NCI-H345 treated with DMSO at 0.1 percent for 48 hours (cell line): ENCODE measurements at regions not wholly inside any gene's neighbourhood (a gene's known extent, or its start where the extent isn't known, plus 50 kb on each side); places are given as distances from the start of the nearest gene placed in this dataset.

Source experiments
- DNase-seq: peaks from one replicate; lab custom pipeline; 2025; ENCODE audit not compliant: unreplicated experiment; lab: John Stamatoyannopoulos, UW

DNA sequence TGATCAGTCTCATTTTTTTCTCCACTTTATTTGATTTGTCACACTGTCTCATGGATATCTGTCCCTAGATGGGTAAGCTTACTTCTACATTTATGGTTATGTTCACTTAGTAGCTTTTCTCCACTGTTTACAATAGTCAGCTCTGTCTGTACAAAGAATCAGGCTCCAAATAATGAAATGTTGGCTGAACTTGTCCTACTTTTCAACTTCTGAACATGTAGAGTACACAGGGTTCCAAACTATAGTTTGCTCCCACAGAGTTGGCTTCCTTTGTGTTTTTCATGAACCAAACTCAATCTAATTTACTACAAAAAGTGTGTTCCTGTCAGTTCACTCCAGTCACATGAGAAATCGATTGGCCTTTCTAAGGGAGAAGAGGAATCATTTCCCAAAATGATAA is 175.0 kb downstream of the CCDC71L start:
- DNase-seq, result no peak

DNA sequence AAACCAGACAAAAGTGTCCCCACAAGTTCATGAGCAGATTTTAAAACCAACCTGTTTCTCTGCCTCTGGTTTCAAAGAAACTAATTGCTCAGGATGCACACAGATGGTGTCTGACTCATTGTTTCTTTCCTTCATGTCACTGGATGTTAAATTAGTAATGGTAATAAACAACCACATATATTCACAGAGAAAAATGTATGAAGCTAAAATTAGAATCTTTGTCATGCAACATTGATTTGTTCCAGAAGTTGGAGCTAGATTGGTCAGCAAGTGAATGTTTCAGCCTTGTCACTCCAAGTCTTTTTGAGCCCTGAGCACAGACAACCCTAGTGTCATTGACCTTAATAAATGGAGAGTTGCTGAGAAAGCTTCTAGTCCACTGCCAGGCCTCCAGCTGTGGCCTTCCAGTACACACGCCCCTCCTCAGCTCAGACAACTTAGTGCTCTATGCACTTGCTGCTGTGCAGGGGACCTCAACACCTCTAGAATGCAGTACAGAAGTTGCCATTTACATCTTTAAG is 175.9 kb downstream of the CCDC71L start:
- no peak for DNase-seq

DNA sequence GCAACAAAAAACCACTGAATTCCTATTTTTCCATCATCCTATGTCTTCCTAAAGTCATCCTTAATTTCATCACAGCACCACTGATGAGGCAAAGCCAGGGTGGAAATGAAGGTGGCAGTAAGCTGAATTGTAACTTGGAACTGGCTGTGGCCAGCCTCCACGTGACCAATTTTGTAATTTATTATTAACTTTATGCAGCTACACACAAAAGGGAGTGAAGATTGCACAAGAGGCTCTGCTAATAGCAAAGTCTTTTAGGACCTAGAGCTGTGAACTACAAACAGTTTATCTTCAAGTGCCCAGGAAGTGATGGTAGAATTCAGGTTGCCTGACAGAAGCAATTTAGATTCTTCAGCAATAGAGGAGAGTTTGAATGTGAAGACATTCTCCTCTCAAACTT is 176.4 kb downstream of the CCDC71L start:
- no peak for DNase-seq

DNA sequence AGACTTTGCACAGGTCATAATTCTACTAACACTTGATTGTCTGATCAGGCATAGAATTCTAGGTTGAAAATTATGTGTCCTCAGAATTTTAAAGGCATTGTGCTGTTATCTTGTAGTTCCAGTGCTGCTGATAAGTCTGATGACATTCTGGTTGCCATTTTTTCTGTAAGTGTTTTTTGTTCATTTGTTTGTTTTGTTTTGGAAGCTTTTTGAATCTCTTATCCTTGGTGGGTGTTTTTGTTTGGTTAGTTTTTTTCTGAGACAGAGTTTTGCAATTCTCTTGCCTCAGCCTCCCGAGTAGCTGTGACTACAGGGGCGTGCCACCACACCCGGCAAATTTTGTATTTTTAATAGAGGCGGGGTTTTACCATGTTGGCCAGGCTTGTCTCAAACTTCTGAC is 178.9 kb downstream of the CCDC71L start:
- DNase-seq, result no peak

DNA sequence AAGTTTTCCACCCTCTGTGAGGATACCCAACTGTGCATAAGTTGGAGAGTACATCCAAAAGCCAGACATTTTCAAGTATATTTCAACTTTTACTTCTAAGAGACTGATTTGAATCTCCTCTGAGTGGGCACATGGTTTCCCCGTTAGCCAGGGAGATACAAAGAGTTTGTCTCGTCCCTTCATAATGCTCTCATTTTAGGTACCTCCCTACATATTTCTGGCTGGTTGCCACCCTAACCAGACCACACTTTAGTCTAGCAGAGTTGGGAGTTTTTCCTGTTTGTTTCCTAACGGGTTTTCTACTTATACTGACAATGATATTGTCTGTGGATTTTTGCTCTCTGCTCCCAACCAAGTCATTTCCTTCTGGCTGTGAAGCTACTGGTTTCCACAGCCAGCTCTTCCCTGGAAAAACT is 180.3 kb downstream of the CCDC71L start:
- no peak for DNase-seq

DNA sequence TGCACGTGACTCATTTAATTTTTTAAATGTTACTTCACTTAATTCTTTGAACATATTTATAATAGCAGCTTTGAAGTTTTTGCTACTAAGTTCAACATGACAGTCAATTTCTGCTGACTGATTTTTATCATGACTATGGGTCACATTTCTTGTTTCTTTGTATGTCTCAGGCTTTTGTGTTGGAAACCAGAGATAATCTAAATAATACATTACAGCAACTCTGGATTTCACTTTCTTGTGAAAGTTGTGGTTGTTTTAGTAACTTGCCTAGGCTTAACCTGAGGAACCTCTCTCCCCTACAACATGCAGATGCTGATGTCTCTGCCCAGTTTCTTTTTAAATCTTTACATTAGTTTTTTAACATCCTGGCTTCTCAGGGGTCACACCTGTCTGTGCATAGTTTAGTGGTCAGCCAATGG is 180.8 kb downstream of the CCDC71L start:
- no peak for DNase-seq

DNA sequence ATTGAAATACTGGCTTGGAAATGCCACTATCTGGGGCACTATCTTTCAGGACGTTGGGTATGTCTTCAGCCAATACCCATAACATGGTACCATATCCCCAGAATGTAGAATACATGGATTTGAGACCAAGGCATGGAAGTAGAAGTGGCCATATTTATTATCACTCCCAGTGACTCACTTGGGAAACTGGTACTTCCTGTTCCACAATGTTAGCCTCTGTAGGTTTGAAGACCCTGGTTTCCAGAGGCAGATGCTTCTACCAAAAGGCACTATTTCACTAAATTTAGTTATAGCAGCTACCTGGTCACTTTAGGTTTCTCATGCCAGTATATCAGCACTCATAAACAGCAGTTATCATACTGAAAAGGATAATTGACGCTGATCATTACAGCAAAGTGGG is 184.2 kb downstream of the CCDC71L start:
- no peak for DNase-seq

DNA sequence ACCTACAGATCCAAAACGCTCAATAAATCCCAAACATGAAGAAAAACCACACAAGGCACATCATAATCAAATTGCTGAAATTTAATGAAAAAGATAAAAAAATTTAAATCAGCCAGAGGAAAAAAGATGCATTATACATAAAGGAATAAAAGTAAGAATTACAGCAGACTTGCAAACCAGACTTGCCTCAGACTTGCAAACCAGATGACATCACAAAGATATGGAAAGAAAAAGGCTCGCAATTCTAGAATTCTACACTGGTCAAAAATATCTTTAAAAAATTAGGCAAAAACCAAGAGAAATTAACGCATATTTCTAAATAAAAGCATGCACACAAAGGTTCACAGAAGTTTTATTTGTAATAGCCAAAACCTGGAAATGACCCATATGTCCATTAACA is 188.0 kb upstream of the NAMPT start:
- no peak for DNase-seq

DNA sequence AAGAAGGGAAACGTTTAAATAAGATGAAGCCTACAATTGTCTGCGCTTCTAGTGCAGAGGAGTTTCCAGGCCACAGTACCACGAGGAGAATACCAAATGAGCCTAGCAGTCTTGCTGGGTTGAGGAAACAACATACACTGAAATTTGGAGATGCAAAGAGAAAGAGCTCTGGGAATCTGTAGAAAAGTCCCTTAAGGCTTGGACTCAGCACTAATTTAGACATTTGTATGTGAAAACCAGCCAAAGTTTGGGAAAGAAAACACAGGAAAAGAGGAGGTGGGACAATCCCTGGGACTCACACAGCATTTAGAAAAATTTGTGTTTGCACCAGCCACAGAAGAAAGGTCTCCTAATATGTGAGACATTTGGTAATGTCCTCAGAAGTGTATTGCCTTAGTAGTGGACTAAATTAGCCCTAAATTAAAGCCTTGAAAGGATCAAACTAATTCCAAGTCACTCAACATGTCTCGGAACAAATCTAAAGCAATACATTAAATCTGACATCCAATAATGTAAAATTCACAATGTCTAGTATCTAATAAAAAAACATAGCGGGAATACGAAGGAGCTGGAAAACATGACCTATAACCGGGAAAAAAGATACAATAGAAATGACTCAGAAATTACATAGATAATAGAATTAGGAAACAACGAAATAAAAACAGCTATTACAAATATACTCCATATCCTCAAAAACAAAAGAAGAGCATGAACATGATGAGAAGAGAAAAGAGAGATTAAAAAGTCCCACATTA is 187.1 kb upstream of the NAMPT start:
- DNase-seq, result no peak

DNA sequence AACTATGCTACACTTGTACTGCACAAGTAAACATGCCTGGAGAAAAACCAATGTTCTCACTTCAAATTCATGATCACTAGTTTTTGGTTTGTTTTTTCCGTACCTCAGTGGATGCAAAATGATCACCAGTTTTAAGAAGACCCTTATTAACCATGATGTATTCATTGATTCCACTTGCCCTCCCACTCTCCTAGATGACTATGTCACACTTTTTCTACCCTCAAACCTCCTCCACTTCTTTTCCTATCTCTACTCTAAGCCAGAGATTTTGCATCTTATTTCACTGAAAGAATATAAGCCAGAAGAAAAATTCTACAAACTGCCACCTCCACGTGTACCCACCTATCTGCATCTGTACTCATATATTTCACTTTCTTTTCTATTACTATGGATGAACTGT is 186.2 kb upstream of the NAMPT start:
- no peak for DNase-seq

DNA sequence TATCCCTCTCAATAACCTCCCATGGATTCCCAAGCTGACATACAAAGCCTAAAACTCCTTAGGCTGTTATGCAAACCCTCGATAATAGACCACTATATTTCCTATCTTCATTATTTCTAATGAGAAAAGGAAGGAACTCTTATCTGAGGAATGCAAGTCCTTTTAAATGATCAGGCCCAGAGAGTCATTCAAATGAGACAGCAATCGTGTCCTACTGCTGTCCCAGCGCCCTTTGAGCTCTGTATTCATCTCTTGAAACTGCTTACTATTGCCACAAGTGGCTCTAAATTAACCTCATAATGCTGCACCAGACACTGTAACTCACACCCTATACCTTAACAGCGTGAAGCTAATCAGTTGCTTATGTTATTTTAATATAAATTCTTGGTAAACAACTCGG is 182.1 kb upstream of the NAMPT start:
- no peak for DNase-seq

DNA sequence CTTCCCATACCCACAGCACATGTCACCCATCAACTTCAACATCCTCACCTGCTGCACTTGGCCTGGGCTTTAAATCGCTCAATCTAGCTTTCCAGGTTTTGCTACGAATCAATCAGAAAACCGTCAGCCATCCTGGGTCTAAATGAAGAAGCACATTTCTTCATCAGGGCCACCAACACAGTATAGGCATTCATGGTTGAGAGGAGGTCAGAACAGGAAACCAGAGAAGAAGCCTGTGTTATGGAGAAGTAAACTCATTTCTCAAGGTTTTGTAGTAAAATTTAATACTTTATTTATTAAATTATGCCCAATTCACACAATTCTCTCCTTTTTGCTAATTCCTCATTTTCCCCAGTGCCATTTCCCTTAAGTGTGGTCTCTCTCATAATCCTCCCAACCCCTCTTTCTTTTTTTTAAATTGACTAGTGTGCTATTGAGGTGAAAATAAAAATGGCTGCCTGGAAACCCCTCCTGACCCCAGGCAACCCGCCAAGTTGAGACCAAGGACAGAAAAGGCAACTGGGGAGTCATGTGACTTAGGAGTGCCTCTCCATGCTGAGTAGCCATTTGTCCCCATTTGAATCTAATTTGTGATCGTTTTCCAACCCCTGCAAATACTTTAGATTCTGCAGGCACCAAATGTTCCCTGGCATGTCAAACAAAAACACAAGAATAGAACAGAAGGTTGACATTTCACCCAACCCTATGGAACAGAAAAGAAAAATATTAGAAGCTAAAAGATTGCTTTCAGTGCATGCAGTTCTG is 181.1 kb upstream of the NAMPT start:
- DNase-seq, result no peak

DNA sequence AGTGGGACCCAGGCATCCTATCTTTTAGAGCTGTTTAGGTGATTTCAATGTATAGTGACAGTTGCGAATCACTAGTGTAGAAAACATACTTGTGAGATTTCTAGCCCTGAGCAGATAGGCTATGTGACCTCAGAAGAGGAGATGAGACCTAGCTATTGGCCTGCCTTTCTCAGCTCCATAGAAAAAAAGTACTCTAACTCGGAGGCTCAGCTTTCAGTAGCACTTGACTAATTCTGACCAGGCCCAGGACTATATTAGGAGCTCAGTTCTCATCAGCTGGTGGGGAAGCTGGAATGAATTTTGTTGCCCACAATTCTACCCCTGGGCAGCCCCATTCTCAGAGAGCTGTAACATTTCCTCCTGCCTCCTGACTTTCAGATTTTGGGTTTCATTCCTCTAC is 179.9 kb upstream of the NAMPT start:
- no peak for DNase-seq

DNA sequence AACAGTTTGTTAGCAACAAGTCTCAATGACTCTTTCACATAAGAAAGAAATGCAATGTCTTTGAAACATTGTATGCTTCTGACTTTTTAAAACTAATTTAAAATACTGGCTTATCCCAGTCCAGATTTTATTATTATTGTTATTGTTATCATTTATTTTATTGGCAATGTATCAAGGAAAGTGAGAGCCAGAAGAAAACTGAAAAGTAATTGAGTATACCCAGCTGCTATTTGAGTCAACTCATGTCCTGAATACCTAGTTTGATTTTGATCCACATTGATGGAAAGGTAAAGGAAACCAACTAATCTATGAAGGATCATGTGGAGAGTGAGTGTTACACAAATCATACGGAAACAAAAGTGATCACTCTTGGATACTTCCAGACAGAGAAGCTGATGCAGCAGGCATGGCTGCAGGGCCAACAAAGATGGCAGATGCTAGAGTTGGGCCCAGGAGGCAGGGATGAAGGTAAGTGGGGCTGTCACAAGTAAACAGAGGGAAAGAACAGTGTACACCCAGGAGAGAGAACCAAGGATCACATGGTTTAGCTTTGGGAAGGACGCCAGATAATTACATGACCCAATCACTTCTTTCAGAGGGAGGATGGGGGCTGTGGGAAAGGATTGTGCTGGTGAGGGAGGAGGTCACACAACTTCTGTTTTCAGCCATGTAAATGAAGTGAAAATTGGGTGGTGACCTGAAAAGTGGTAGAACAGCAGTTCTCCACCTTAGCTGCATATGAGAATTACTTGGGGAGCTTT is 179.2 kb upstream of the NAMPT start:
- no peak for DNase-seq

DNA sequence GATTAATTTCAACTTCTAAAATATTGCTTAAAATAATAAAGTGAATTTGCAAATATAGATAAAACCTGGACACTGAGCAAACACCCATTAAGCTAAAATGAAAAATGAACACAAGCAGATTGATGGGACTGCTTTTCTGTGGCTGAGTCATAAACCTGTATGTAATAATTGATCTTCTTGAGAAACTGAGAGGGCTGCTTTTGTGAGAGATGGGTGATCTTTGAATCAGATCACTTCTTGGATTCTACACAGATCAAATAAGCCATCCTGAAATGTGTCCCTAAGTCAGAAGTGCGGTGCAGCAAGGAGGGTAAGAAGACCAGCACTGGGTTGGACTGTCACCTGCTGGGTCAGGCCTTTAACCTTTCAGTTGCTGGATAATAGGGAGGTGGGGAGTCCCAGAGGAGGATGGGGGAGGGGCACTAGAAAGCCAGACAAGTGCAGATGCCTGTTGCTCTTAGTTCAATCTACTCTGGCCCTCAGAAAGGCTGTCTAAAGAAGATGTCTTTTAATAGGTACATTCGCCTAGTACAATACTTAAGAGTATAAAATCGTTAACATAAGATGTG is 178.2 kb upstream of the NAMPT start:
- DNase-seq, result no peak

DNA sequence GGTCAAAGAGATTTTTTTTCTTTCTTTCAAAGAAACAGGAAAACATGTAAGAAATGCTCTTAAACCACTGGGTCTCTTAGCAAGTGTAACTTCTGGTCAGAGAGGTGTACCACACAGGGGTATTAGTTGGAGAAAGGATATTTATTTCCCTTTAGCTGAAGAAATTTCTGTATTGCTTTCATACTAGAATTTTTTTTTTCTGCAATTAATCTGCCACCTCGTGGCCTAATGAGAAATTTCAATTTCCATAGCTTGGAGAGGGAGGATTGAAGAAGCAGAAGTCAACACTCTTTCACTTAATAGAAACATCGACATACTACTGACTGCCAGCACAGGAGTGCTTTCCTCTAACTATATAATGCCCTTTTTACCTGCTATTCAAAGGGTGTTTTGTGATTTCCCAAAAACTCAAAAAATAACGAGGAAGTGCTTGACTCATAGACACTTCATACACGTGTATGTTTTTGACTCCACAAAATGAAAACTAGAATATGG is 177.6 kb upstream of the NAMPT start:
- peak; percentile 12 for DNase-seq

DNA sequence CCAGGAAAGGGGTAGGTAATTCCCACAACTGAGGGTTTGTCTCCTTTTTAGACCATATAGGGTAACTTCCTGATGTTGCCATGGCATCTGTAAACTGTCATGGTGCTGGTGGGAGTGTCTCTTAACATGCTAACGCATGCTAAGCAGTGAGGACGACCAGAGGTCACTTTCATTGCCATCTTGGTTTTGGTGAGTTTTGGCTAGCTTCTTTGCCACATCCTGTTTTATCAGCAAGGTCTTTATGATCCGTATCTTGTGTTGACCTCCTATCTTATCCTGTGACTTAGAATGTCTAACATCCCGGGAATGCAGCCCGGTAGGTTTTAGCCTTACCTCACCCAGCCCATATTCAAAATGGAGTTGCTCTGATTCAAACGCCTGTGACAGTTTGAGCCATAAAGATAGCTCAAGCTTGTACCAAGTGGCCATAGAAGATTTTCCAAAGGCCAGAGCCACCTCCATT is 176.0 kb upstream of the NAMPT start:
- no peak for DNase-seq

DNA sequence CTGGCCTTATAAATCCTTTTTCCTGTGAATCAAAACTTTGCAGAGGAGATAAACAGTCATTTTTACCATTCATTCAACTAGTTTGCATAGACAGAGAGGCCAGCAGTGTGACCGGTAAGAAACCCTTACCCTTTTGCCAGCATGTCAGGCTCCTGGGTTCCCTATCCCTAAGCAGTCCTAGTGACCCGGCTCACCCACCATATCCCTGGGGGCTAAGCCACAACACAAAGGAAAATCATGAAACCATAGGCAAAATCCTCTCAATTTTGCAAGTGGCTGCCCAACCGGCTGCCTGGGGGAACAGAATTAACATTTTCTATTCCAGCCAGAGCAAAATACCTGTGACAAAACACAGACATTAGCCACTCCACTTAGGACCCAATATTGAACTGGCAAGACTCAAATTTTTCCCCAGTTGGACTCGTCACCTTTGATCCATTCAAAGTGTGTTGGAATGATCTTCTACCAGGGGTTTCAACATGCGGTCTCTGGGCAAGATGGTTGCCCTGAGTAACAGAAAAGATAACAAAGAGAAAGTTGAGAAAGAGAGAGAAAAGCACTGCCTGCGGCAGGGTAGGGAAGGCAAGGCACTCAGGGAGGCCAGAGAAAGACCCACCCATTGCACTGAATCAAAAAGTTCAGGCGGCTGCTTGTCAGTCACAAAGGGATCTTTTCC is 174.8 kb upstream of the NAMPT start:
- DNase-seq, result no peak

DNA sequence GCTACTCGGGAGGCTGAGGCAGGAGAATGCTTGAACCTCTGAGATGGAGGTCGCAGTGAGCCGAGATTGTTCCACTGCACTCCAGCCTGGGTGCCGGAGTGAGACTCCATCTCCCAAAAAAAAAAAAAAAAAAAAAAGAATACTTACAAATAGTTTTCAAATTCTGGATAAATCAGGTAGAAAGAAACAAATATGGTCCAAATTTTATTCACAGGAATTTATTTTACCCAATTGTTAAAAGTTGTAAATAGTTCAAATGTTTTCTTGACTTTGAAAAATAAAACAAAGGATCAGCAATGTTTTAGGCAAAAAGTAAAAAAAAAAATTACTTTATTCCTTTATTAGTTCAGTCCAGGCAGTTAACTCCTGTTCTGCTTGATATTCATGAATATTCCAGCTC is 172.9 kb upstream of the NAMPT start:
- DNase-seq, result no peak

DNA sequence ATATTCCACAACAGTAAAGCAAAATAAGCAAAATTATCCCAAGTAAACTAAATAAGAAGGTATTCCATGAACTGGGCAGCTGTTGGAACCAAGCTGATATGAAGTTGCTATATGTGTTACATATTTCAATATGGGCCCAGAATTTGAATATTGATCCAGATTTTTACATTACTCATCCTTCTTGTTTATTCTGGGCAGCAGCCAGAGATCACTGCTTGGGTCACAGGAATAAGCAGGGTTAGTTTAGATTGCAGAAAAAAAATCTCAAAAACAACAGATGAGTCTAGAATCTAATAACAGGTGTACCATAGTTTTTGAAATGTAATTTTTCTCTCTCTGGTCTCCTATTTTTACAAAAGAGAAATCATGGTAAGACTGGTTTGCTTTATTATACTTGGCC is 171.5 kb upstream of the NAMPT start:
- no peak for DNase-seq
